ENCODE measurements at regions not wholly inside any gene's neighbourhood (a gene's known extent, or its start where the extent isn't known, plus 50 kb on each side); places are given as distances from the start of the nearest gene placed in this dataset.

DNA sequence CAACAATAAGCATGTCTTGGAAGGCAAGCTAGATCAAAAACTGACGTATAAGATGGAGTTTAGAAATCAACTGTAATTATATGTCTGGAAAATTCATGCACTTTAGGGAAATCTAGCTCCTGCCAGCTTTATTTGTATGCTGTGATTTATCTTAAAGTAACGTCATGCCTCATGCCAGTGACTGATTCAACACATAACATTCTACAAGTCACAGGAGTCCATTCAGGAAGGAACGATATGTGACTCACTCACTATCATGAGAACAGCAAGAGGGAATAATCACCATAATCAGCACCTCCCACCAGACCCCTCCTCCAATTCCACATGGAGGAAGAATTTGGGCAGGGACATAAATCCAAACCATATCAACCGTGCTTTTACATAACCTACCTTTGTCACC, 682.4 kb upstream of the ADAMTS5 start:
- Histone ChIP-seq H3K4me3 (ENCODE audit: low read depth in 1 of 2, low read length in 2 of 2) (no peak overlapping the region), H3K27me3 (ENCODE audit: low read depth, low read length) (no peaks in the 10 kb centered on the region), H3K9me3 (ENCODE audit: control insufficient read depth in 1 of 2, low read length in 2 of 2) (no peaks in the 10 kb centered on the region), H3K27ac (ENCODE audit: low read length) (no peak overlapping the region), H3K4me1 (ENCODE audit: control insufficient read depth in 1 of 2, insufficient read depth in 2 of 2, low read length in 2 of 2) (no peaks in the 10 kb centered on the region), H3K36me3 (ENCODE audit: control insufficient read depth in 1 of 2, insufficient read depth in 2 of 2, low read length in 2 of 2) (peaks cover 0 to 4% of the 10 kb centered on the region in 2 donors)

GRCh38 chr21:27648560-27648959, 681.7 kb upstream of the ADAMTS5 start:
- Histone ChIP-seq H3K36me3 (ENCODE audit: control insufficient read depth in 1 of 2, insufficient read depth in 2 of 2, low read length in 2 of 2) (peaks cover 0 to 4% of the 10 kb centered on the region in 2 donors), H3K4me3 (ENCODE audit: low read depth in 1 of 2, low read length in 2 of 2) (no peak overlapping the region), H3K9me3 (ENCODE audit: control insufficient read depth in 1 of 2, low read length in 2 of 2) (no peaks in the 10 kb centered on the region), H3K27me3 (ENCODE audit: low read depth, low read length) (no peaks in the 10 kb centered on the region), H3K27ac (ENCODE audit: low read length) (no peak overlapping the region), H3K4me1 (ENCODE audit: control insufficient read depth in 1 of 2, insufficient read depth in 2 of 2, low read length in 2 of 2) (no peaks in the 10 kb centered on the region)

DNA sequence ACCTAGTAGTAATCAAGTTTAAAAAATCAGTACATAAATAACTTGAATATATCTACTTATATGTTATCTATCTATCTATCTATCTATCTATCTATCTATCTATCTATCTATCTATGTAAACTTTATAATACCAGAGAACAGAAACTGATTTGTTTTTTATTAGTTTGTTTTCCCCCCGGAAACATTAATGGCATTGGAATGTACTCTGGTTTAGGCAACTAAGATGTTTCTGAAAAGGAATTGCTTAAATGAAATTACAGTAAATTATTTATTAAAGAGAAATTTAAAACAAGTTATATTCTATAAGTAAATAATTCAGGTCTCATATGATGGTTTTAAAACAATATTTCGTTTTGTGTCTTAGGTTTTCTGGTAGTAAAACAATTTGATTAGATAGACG, 681.0 kb upstream of the ADAMTS5 start:
- Histone ChIP-seq H3K9me3 (ENCODE audit: control insufficient read depth in 1 of 2, low read length in 2 of 2) (no peaks in the 10 kb centered on the region), H3K27ac (ENCODE audit: low read length) (no peak overlapping the region), H3K4me1 (ENCODE audit: control insufficient read depth in 1 of 2, insufficient read depth in 2 of 2, low read length in 2 of 2) (no peaks in the 10 kb centered on the region), H3K27me3 (ENCODE audit: low read depth, low read length) (no peaks in the 10 kb centered on the region), H3K4me3 (ENCODE audit: low read depth in 1 of 2, low read length in 2 of 2) (no peak overlapping the region), H3K36me3 (ENCODE audit: control insufficient read depth in 1 of 2, insufficient read depth in 2 of 2, low read length in 2 of 2) (peaks cover 0 to 4% of the 10 kb centered on the region in 2 donors)

GRCh38 chr21:27647401-27647800, 680.5 kb upstream of the ADAMTS5 start:
- Histone ChIP-seq H3K27ac (ENCODE audit: low read length) (no peak overlapping the region), H3K4me1 (ENCODE audit: control insufficient read depth in 1 of 2, insufficient read depth in 2 of 2, low read length in 2 of 2) (no peaks in the 10 kb centered on the region), H3K9me3 (ENCODE audit: control insufficient read depth in 1 of 2, low read length in 2 of 2) (no peaks in the 10 kb centered on the region), H3K36me3 (ENCODE audit: control insufficient read depth in 1 of 2, insufficient read depth in 2 of 2, low read length in 2 of 2) (peaks cover 0 to 4% of the 10 kb centered on the region in 2 donors), H3K27me3 (ENCODE audit: low read depth, low read length) (no peaks in the 10 kb centered on the region), H3K4me3 (ENCODE audit: low read depth in 1 of 2, low read length in 2 of 2) (no peak overlapping the region)

DNA sequence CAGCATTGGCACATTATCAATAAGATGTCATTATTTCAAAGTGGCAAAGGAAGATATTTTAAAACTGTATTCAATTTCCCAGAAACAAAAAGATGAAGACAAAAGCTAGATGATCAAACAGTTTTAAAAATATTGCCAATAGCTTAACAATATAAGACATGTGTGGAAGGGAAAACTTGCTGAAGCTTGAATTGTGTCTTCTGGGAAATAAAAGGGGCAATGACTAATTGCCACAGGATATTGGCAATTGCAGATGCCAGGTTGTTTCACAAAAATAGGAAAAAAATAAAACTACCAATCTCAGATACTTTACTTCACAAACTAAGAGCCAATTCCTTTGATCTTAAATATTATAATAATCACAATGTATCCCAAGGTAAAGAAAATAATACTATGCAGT, 679.8 kb upstream of the ADAMTS5 start:
- H3K27ac ChIP-seq (ENCODE audit: low read length), result no peak overlapping the region
- no peaks in the 10 kb centered on the region for H3K27me3 ChIP-seq (ENCODE audit: low read depth, low read length)
- no peak overlapping the region for H3K4me3 ChIP-seq (ENCODE audit: low read depth in 1 of 2, low read length in 2 of 2)
- peaks cover 0 to 4% of the 10 kb centered on the region in 2 donors for H3K36me3 ChIP-seq (ENCODE audit: control insufficient read depth in 1 of 2, insufficient read depth in 2 of 2, low read length in 2 of 2)
- no peaks in the 10 kb centered on the region for H3K4me1 ChIP-seq (ENCODE audit: control insufficient read depth in 1 of 2, insufficient read depth in 2 of 2, low read length in 2 of 2)
- no peaks in the 10 kb centered on the region for H3K9me3 ChIP-seq (ENCODE audit: control insufficient read depth in 1 of 2, low read length in 2 of 2)

GRCh38 chr21:27646056-27646455, 679.2 kb upstream of the ADAMTS5 start:
- H3K36me3 ChIP-seq (ENCODE audit: control insufficient read depth in 1 of 2, insufficient read depth in 2 of 2, low read length in 2 of 2), result peaks cover 0 to 4% of the 10 kb centered on the region in 2 donors
- H3K27ac ChIP-seq (ENCODE audit: low read length), result no peak overlapping the region
- no peaks in the 10 kb centered on the region for H3K27me3 ChIP-seq (ENCODE audit: low read depth, low read length)
- no peaks in the 10 kb centered on the region for H3K9me3 ChIP-seq (ENCODE audit: control insufficient read depth in 1 of 2, low read length in 2 of 2)
- no peaks in the 10 kb centered on the region for H3K4me1 ChIP-seq (ENCODE audit: control insufficient read depth in 1 of 2, insufficient read depth in 2 of 2, low read length in 2 of 2)
- H3K4me3 ChIP-seq (ENCODE audit: low read depth in 1 of 2, low read length in 2 of 2), result no peak overlapping the region

DNA sequence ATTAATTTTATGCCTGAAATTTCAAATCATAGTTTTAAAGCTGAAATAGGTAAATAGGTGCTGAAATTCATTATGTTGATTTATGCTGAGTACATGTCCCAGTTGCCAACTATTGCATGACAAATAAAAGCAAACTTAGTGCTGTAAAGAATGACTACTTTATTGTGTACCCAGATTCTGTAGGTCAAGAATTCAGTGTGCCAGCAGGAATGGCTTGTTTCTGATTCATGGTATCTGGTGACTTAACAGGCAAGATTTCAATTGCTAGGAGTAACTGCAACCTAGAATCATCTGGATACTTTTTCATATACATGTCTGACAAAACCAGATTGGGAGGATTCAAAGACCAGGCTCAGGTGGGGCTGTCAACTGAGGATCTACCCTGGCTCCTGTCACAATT, 678.4 kb upstream of the ADAMTS5 start:
- Histone ChIP-seq H3K36me3 (ENCODE audit: control insufficient read depth in 1 of 2, insufficient read depth in 2 of 2, low read length in 2 of 2) (peaks cover 0 to 4% of the 10 kb centered on the region in 2 donors), H3K9me3 (ENCODE audit: control insufficient read depth in 1 of 2, low read length in 2 of 2) (no peaks in the 10 kb centered on the region), H3K27ac (ENCODE audit: low read length) (no peak overlapping the region), H3K27me3 (ENCODE audit: low read depth, low read length) (no peaks in the 10 kb centered on the region), H3K4me3 (ENCODE audit: low read depth in 1 of 2, low read length in 2 of 2) (no peak overlapping the region), H3K4me1 (ENCODE audit: control insufficient read depth in 1 of 2, insufficient read depth in 2 of 2, low read length in 2 of 2) (no peaks in the 10 kb centered on the region)

GRCh38 chr21:27643326-27643725, 676.4 kb upstream of the ADAMTS5 start:
- Histone ChIP-seq H3K4me3 (ENCODE audit: low read depth in 1 of 2, low read length in 2 of 2) (no peak overlapping the region), H3K36me3 (ENCODE audit: control insufficient read depth in 1 of 2, insufficient read depth in 2 of 2, low read length in 2 of 2) (no peaks in the 10 kb centered on the region), H3K27me3 (ENCODE audit: low read depth, low read length) (no peaks in the 10 kb centered on the region), H3K4me1 (ENCODE audit: control insufficient read depth in 1 of 2, insufficient read depth in 2 of 2, low read length in 2 of 2) (no peaks in the 10 kb centered on the region), H3K9me3 (ENCODE audit: control insufficient read depth in 1 of 2, low read length in 2 of 2) (no peaks in the 10 kb centered on the region), H3K27ac (ENCODE audit: low read length) (no peak overlapping the region)

GRCh38 chr21:27639286-27639685, 672.4 kb upstream of the ADAMTS5 start:
- Histone ChIP-seq H3K27me3 (ENCODE audit: low read depth, low read length) (no peaks in the 10 kb centered on the region), H3K27ac (ENCODE audit: low read length) (no peak overlapping the region)

GRCh38 chr21:27636656-27637055, 669.8 kb upstream of the ADAMTS5 start:
- H3K4me1 ChIP-seq (ENCODE audit: control insufficient read depth in 1 of 2, insufficient read depth in 2 of 2, low read length in 2 of 2), result no peaks in the 10 kb centered on the region
- no peaks in the 10 kb centered on the region for H3K9me3 ChIP-seq (ENCODE audit: control insufficient read depth in 1 of 2, low read length in 2 of 2)
- H3K27me3 ChIP-seq (ENCODE audit: low read depth, low read length), result no peaks in the 10 kb centered on the region
- no peaks in the 10 kb centered on the region for H3K36me3 ChIP-seq (ENCODE audit: control insufficient read depth in 1 of 2, insufficient read depth in 2 of 2, low read length in 2 of 2)
- H3K4me3 ChIP-seq (ENCODE audit: low read depth in 1 of 2, low read length in 2 of 2), result no peak overlapping the region
- H3K27ac ChIP-seq (ENCODE audit: low read length), result no peak overlapping the region

More at GRCh38 chr21:27639286-27639685, 672.4 kb upstream of the ADAMTS5 start:
- H3K4me1 ChIP-seq (ENCODE audit: control insufficient read depth in 1 of 2, insufficient read depth in 2 of 2, low read length in 2 of 2), result no peaks in the 10 kb centered on the region
- H3K9me3 ChIP-seq (ENCODE audit: control insufficient read depth in 1 of 2, low read length in 2 of 2), result no peaks in the 10 kb centered on the region
- no peaks in the 10 kb centered on the region for H3K36me3 ChIP-seq (ENCODE audit: control insufficient read depth in 1 of 2, insufficient read depth in 2 of 2, low read length in 2 of 2)
- no peak overlapping the region for H3K4me3 ChIP-seq (ENCODE audit: low read depth in 1 of 2, low read length in 2 of 2)

- Histone ChIP-seq H3K27me3 (ENCODE audit: low read depth, low read length) (no peaks in the 10 kb centered on the region), H3K4me3 (ENCODE audit: low read depth in 1 of 2, low read length in 2 of 2) (no peak overlapping the region), H3K27ac (ENCODE audit: low read length) (no peak overlapping the region)
These were observed 666.7 kb upstream of the ADAMTS5 start for GRCh38 chr21:27633631-27634030.

DNA sequence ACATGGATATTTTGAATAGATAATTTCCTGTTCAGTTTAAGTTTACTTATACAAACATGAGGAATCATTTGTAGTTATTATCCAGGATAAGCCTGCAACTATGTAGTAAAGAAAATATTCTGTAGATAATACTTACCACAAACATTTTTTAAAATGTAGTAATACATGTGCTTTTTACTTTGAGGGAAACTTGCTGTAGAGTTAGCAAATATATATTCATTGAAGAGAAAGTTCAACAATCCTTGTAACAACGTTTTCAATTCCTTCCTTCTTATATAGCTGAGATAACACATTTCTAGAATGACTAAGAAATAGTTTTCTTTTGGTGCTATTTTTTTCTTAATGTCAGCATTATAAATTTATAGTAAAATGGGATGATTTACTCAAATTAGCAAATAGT, 664.6 kb upstream of the ADAMTS5 start:
- no peaks in the 10 kb centered on the region for H3K4me1 ChIP-seq (ENCODE audit: control insufficient read depth in 1 of 2, insufficient read depth in 2 of 2, low read length in 2 of 2)
- H3K27me3 ChIP-seq (ENCODE audit: low read depth, low read length), result no peaks in the 10 kb centered on the region
- no peak overlapping the region for H3K27ac ChIP-seq (ENCODE audit: low read length)
- no peaks in the 10 kb centered on the region for H3K36me3 ChIP-seq (ENCODE audit: control insufficient read depth in 1 of 2, insufficient read depth in 2 of 2, low read length in 2 of 2)
- no peak overlapping the region for H3K4me3 ChIP-seq (ENCODE audit: low read depth in 1 of 2, low read length in 2 of 2)
- H3K9me3 ChIP-seq (ENCODE audit: control insufficient read depth in 1 of 2, low read length in 2 of 2), result no peaks in the 10 kb centered on the region

More at GRCh38 chr21:27633631-27634030, 666.7 kb upstream of the ADAMTS5 start:
- Histone ChIP-seq H3K9me3 (ENCODE audit: control insufficient read depth in 1 of 2, low read length in 2 of 2) (no peaks in the 10 kb centered on the region), H3K4me1 (ENCODE audit: control insufficient read depth in 1 of 2, insufficient read depth in 2 of 2, low read length in 2 of 2) (no peaks in the 10 kb centered on the region), H3K36me3 (ENCODE audit: control insufficient read depth in 1 of 2, insufficient read depth in 2 of 2, low read length in 2 of 2) (no peaks in the 10 kb centered on the region)

Data from muscle layer of duodenum (tissue), 2 donors.